Smooth muscle cell (in vitro differentiated cells): ENCODE measurements at regions not wholly inside any gene's neighbourhood (a gene's known extent, or its start where the extent isn't known, plus 50 kb on each side); places are given as distances from the start of the nearest gene placed in this dataset.

Experiments
- DNase-seq: peaks from one replicate; lab custom pipeline; 2025; ENCODE audit not compliant: unreplicated experiment; lab: John Stamatoyannopoulos, UW
- H2AFZ ChIP-seq: fragments of 200-600 bp; sonication (generic); 2 replicates; pipeline ENCODE4 v1.6.0; 2016; ENCODE audit warnings: antibody characterized with exemption, low read depth, mild to moderate bottlenecking
- H3F3A ChIP-seq: fragments of 200-600 bp; sonication (generic); 2 replicates; pipeline ENCODE4 v1.6.0; 2017; ENCODE audit warnings: antibody characterized with exemption, low read depth
- H3K27ac ChIP-seq: fragments of 200-600 bp; sonication (generic); 2 replicates; pipeline ENCODE4 v1.5.1; 2016; ENCODE audit warnings: low read depth, mild to moderate bottlenecking
- H3K27me3 ChIP-seq: fragments of 200-600 bp; sonication (generic); 2 replicates; pipeline ENCODE4 v1.6.1; 2016; ENCODE audit warnings: low read depth, mild to moderate bottlenecking
- H3K36me3 ChIP-seq: fragments of 200-600 bp; sonication (generic); 2 replicates; pipeline ENCODE4 v1.5.1; 2016; ENCODE audit warnings: low read depth
- H3K4me1 ChIP-seq: fragments of 200-600 bp; sonication (generic); 2 replicates; pipeline ENCODE4 v1.5.1; 2016; ENCODE audit warnings: low read depth
- H3K4me2 ChIP-seq: fragments of 200-600 bp; sonication (generic); 2 replicates; pipeline ENCODE4 v1.6.0; 2016; ENCODE audit warnings: mild to moderate bottlenecking
- H3K4me3 ChIP-seq: fragments of 200-600 bp; sonication (generic); 2 replicates; pipeline ENCODE4 v1.5.1; 2016; ENCODE audit warnings: mild to moderate bottlenecking
- H3K79me2 ChIP-seq: fragments of 200-600 bp; sonication (generic); 2 replicates; pipeline ENCODE4 v1.6.0; 2016; ENCODE audit warnings: low read depth, mild to moderate bottlenecking
- H3K9ac ChIP-seq: fragments of 200-600 bp; sonication (generic); 2 replicates; pipeline ENCODE4 v1.6.0; 2016; ENCODE audit warnings: low read depth
- H3K9me3 ChIP-seq: fragments of 200-600 bp; sonication (generic); replicated peaks from 2 replicates; pipeline ENCODE4 v1.5.1; 2016; ENCODE audit warnings: low read depth
- H4K20me1 ChIP-seq: fragments of 200-600 bp; sonication (generic); 2 replicates; pipeline ENCODE4 v1.6.0; 2016; ENCODE audit warnings: low read depth
- WGBS: methylation state at CpG from one replicate; pipeline ENCODE4 v1.1.7; 2016; ENCODE audit warnings: low lambda C conversion rate; 5-methylcytosine and 5-hydroxymethylcytosine counted together
- TF ChIP-seq, protein P1 (sequence below): fragments of 200-600 bp; sonication (generic); IDR thresholded peaks from 2 replicates; pipeline ENCODE4 v1.5.1; 2017; ENCODE audit warnings: borderline replicate concordance, mild to moderate bottlenecking, antibody characterized with exemption; ENCODE audit not compliant: insufficient read depth, poor library complexity, severe bottlenecking

DNA sequence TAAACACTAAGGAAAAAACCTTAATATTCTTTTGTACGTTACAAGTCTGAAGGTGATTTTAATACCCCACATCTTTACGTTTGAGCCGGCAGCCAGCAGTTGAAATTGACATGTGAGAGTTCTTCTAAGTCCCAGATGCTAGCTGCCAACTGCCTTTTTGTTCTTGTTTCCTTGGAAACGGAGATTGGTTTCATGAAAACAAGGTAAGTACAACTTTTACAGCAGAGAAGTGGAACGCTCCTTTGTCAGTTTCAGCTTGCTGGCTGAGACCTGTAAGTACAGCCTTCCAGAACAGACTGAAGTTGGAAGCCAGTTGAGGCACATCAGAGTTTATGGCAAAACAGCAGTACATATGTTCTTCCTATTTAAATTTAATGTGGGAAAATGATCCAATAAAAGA lies 1018.4 kb upstream of the ARRDC3 start:
- Histone ChIP-seq H3F3A (no peaks in the 10 kb centered on the region), H3K27me3 (no peaks in the 10 kb centered on the region), H3K27ac (no peak overlapping the region), H3K4me2 (no peak overlapping the region), H3K79me2 (no peaks in the 10 kb centered on the region), H2AFZ (peak overlapping the region; percentile 35), H3K4me3 (no peak overlapping the region), H4K20me1 (no peaks in the 10 kb centered on the region), H3K9me3 (no peaks in the 10 kb centered on the region), H3K4me1 (peaks cover 4% of the 10 kb centered on the region), H3K36me3 (no peaks in the 10 kb centered on the region), H3K9ac (no peak overlapping the region)
- WGBS: 83% methylated on average over 5 of the region's 5 CpGs
- no peak for DNase-seq
- TF ChIP-seq, protein P1, sequence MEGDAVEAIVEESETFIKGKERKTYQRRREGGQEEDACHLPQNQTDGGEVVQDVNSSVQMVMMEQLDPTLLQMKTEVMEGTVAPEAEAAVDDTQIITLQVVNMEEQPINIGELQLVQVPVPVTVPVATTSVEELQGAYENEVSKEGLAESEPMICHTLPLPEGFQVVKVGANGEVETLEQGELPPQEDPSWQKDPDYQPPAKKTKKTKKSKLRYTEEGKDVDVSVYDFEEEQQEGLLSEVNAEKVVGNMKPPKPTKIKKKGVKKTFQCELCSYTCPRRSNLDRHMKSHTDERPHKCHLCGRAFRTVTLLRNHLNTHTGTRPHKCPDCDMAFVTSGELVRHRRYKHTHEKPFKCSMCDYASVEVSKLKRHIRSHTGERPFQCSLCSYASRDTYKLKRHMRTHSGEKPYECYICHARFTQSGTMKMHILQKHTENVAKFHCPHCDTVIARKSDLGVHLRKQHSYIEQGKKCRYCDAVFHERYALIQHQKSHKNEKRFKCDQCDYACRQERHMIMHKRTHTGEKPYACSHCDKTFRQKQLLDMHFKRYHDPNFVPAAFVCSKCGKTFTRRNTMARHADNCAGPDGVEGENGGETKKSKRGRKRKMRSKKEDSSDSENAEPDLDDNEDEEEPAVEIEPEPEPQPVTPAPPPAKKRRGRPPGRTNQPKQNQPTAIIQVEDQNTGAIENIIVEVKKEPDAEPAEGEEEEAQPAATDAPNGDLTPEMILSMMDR: no peak

DNA sequence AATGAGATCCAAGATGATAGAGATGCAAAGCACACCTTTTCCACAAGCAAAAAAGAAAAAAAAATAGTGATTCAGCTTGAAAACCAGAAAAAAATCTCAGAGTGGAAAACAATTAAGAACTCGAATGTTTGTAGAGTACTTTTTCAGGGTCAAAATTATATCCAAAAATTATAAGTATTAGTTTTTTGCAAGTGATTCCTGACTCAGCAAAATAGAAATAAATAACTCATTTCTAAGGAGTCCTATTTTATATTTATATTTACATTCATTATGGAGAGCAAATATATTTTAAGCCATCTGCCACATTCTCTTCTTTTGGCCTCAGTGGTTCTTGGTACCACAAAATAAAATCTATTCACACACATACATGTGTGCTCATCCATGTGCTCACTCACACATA lies 1011.8 kb upstream of the ARRDC3 start:
- TF ChIP-seq, protein P1: no peak
- Histone ChIP-seq H3K9me3 (no peaks in the 10 kb centered on the region), H4K20me1 (no peaks in the 10 kb centered on the region), H3K36me3 (no peaks in the 10 kb centered on the region), H3K9ac (no peak overlapping the region), H3K27ac (no peak overlapping the region), H3K27me3 (no peaks in the 10 kb centered on the region), H3K4me2 (no peak overlapping the region), H3K79me2 (no peaks in the 10 kb centered on the region), H3K4me3 (no peak overlapping the region), H3K4me1 (no peaks in the 10 kb centered on the region), H3F3A (no peaks in the 10 kb centered on the region), H2AFZ (no peak overlapping the region)
- 65% methylated on average over 1 of the region's 1 CpG for WGBS
- no peak for DNase-seq

DNA sequence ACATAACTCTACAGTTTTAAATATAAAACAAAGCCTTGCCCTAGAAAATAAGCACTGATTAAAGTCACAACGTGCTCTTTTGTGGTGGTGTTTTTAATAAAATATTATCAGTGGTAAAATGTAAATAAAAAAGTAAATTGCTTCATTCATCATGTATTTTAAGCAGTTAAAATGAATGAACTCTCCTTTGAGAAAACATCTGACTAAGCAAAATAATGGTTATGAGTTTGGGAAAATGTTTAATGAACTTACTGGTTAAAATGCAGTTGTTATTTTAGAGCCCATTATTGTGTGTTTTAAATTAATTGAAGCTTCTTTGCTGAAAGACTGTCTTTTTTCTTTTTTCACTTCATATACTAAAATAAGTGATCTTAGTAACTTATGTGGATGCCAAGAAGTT lies 1007.5 kb upstream of the ARRDC3 start:
- 78% methylated on average over 1 of the region's 1 CpG for WGBS
- no peak overlapping the region for H2AFZ ChIP-seq

More for the DNA sequence above, 1007.5 kb upstream of the ARRDC3 start:
- H3K9me3 ChIP-seq: no peaks in the 10 kb centered on the region
- TF ChIP-seq, protein P1: no peak
- no peaks in the 10 kb centered on the region for H3K4me1 ChIP-seq
- H3K9ac ChIP-seq: no peak overlapping the region
- no peak overlapping the region for H3K4me3 ChIP-seq
- no peak overlapping the region for H3K27ac ChIP-seq
- no peaks in the 10 kb centered on the region for H3K36me3 ChIP-seq
- no peak overlapping the region for H3K4me2 ChIP-seq
- no peaks in the 10 kb centered on the region for H4K20me1 ChIP-seq
- no peaks in the 10 kb centered on the region for H3K79me2 ChIP-seq
- DNase-seq: no peak
- no peaks in the 10 kb centered on the region for H3F3A ChIP-seq
- H3K27me3 ChIP-seq: no peaks in the 10 kb centered on the region
